ENCODE measurements at regions not wholly inside any gene's neighbourhood (a gene's known extent, or its start where the extent isn't known, plus 50 kb on each side); places are given as distances from the start of the nearest gene placed in this dataset.

- BruUV-seq (replicated peaks) = no TSS peak
- H3K9me3 ChIP-seq (replicated peaks; ENCODE audit: control insufficient read depth, insufficient read depth, low read length) = no peaks in the 10 kb centered on the region
- no peak overlapping the region for H2AFZ ChIP-seq (ENCODE audit: control insufficient read depth, low read depth, low read length)
- ChIA-PET CTCF (interaction anchor here (0.8 kb wide), 1 partner anchor 10 kb away, joined by 4 read pairs; no protein-coding TSS in a partner anchor), SMC1A (ENCODE audit: uncharacterized antibody, unreplicated experiment) (no interaction called here), RAD21 (ENCODE audit: unreplicated experiment) (no interaction called here), POLR2A (no interaction called here)
- H3K27me3 ChIP-seq (replicated peaks in 1 of 2; ENCODE audit: control insufficient read depth in 2 of 2, insufficient read depth in 2 of 2, low read length in 1 of 2) = peaks cover 0 to 2% of the 10 kb centered on the region in 2 experiments; a peak in 2 of 4 replicates
- no peak overlapping the region for H3K9ac ChIP-seq (ENCODE audit: control insufficient read depth, insufficient read depth, low read length)
- intact Hi-C loops (cut with micrococcal nuclease; ENCODE audit: unreplicated experiment) (no loop called here), in situ Hi-C loops (cut with MboI) (no loop called here)
- no peaks in the 10 kb centered on the region for H3K4me1 ChIP-seq (ENCODE audit: control insufficient read depth, insufficient read depth, low read length)
- H3K4me2 ChIP-seq (ENCODE audit: control insufficient read depth, insufficient read depth) = no peak overlapping the region
- no peaks in the 10 kb centered on the region for H3K36me3 ChIP-seq (ENCODE audit: control insufficient read depth in 2 of 2, insufficient read depth in 2 of 2, low read length in 1 of 2)
- H3K27ac ChIP-seq (ENCODE audit: control insufficient read depth, insufficient read depth) = no peak overlapping the region
- FAIRE-seq = no peak
- WGBS (ENCODE audit: insufficient coverage, insufficient replicate concordance, low lambda C conversion rate, missing lambda C conversion rate) = 51% methylated on average over 3 of the region's 3 CpGs
- H4K20me1 ChIP-seq (ENCODE audit: control insufficient read depth, insufficient read depth) = no peaks in the 10 kb centered on the region
- no peaks in the 10 kb centered on the region for H3K79me2 ChIP-seq (ENCODE audit: control insufficient read depth, insufficient read depth, low read length)
- no peak for ATAC-seq
- no peak for DNase-seq (ENCODE audit: low read depth, low spot score)
- TF ChIP-seq CHD4 (IDR thresholded peaks at IDR 0.05) (no peak), TARDBP (IDR thresholded peaks at IDR 0.05; ENCODE audit: borderline replicate concordance) (no peak), WRNIP1 (IDR thresholded peaks at IDR 0.05; ENCODE audit: borderline replicate concordance, low read depth, low read length) (no peak), GATAD2B (conservative IDR thresholded peaks at IDR 0.05; ENCODE audit: low read depth) (no peak), DPF2 (IDR thresholded peaks at IDR 0.05) (no peak), KDM1A (IDR thresholded peaks at IDR 0.05; ENCODE audit: borderline replicate concordance) (no peak), PML (IDR thresholded peaks at IDR 0.05; ENCODE audit: low read length) (no peak), SUPT20H (IDR thresholded peaks at IDR 0.05; ENCODE audit: borderline replicate concordance, control insufficient read depth, low read depth, low read length) (no peak), CHD1 (IDR thresholded peaks at IDR 0.05; ENCODE audit: low read depth, low read length) (no peak), MXI1 (IDR thresholded peaks at IDR 0.05; ENCODE audit: low read depth, low read length) (no peak), SIN3A (IDR thresholded peaks at IDR 0.05; ENCODE audit: low read depth, low read length) (no peak), FOXM1 (IDR thresholded peaks at IDR 0.05; ENCODE audit: low read depth, low read length) (no peak), EZH2 (IDR thresholded peaks at IDR 0.05; ENCODE audit: borderline replicate concordance, control insufficient read depth, low read depth, low read length) (no peak), ATF7 (IDR thresholded peaks at IDR 0.05; ENCODE audit: low read depth) (no peak), HDAC2 (IDR thresholded peaks at IDR 0.05) (no peak)
- TF ChIP-seq, protein P1, sequence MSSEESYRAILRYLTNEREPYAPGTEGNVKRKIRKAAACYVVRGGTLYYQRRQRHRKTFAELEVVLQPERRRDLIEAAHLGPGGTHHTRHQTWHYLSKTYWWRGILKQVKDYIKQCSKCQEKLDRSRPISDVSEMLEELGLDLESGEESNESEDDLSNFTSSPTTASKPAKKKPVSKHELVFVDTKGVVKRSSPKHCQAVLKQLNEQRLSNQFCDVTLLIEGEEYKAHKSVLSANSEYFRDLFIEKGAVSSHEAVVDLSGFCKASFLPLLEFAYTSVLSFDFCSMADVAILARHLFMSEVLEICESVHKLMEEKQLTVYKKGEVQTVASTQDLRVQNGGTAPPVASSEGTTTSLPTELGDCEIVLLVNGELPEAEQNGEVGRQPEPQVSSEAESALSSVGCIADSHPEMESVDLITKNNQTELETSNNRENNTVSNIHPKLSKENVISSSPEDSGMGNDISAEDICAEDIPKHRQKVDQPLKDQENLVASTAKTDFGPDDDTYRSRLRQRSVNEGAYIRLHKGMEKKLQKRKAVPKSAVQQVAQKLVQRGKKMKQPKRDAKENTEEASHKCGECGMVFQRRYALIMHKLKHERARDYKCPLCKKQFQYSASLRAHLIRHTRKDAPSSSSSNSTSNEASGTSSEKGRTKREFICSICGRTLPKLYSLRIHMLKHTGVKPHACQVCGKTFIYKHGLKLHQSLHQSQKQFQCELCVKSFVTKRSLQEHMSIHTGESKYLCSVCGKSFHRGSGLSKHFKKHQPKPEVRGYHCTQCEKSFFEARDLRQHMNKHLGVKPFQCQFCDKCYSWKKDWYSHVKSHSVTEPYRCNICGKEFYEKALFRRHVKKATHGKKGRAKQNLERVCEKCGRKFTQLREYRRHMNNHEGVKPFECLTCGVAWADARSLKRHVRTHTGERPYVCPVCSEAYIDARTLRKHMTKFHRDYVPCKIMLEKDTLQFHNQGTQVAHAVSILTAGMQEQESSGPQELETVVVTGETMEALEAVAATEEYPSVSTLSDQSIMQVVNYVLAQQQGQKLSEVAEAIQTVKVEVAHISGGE (CRISPR knock-in tag; IDR thresholded peaks at IDR 0.05) = no peak
- TF ChIP-seq, protein P2, sequence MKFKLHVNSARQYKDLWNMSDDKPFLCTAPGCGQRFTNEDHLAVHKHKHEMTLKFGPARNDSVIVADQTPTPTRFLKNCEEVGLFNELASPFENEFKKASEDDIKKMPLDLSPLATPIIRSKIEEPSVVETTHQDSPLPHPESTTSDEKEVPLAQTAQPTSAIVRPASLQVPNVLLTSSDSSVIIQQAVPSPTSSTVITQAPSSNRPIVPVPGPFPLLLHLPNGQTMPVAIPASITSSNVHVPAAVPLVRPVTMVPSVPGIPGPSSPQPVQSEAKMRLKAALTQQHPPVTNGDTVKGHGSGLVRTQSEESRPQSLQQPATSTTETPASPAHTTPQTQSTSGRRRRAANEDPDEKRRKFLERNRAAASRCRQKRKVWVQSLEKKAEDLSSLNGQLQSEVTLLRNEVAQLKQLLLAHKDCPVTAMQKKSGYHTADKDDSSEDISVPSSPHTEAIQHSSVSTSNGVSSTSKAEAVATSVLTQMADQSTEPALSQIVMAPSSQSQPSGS (IDR thresholded peaks at IDR 0.05; ENCODE audit: low read length) = no peak
- TF ChIP-seq, protein P3, sequence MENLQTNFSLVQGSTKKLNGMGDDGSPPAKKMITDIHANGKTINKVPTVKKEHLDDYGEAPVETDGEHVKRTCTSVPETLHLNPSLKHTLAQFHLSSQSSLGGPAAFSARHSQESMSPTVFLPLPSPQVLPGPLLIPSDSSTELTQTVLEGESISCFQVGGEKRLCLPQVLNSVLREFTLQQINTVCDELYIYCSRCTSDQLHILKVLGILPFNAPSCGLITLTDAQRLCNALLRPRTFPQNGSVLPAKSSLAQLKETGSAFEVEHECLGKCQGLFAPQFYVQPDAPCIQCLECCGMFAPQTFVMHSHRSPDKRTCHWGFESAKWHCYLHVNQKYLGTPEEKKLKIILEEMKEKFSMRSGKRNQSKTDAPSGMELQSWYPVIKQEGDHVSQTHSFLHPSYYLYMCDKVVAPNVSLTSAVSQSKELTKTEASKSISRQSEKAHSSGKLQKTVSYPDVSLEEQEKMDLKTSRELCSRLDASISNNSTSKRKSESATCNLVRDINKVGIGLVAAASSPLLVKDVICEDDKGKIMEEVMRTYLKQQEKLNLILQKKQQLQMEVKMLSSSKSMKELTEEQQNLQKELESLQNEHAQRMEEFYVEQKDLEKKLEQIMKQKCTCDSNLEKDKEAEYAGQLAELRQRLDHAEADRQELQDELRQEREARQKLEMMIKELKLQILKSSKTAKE (IDR thresholded peaks at IDR 0.05; ENCODE audit: low read depth, poor library complexity, severe bottlenecking) = no peak
- no peak overlapping the region for H3K4me3 ChIP-seq
These were observed 151.8 kb downstream of the GMNC start for GRCh38 chr3:190710723-190711122.

Measured in GM12878 (cell line).